IMR-90 (cell line): ENCODE measurements at regions not wholly inside any gene's neighbourhood (a gene's known extent, or its start where the extent isn't known, plus 50 kb on each side); places are given as distances from the start of the nearest gene placed in this dataset.

Experiments used
- ATAC-seq: fragments of 200-7000 bp; cut with Tn5 transposase; 2 replicates; pipeline ENCODE4 v1.9.1; 2020; ENCODE audit warnings: low read depth, mild to moderate bottlenecking, moderate library complexity
- BruUV-seq: library from RNA; stranded (reverse); fragments of 400-500 nt; replicated peaks from 2 replicates; lab custom pipeline; 2021; lab: Mats Ljungman, UMichigan
- CTCF ChIA-PET: fragments of 300-600 bp; formaldehyde crosslinking; extraction: SDS; loops from one replicate; lab custom pipeline; 2021; ENCODE audit warnings: antibody characterized with exemption; lab: Yijun Ruan, JAX
- POLR2A ChIA-PET: fragments of 300-600 bp; sonication (Branson Sonifier 250); formaldehyde crosslinking; loops from one replicate; lab custom pipeline; 2022; ENCODE audit warnings: antibody characterized with exemption; ENCODE audit not compliant: unreplicated experiment; lab: Charles Lee
- DNase-seq: peaks from one replicate; pipeline ENCODE4 v3.0.0; 2013
- H2AFZ ChIP-seq: replicated peaks from 2 replicates; pipeline ENCODE3; 2013; ENCODE audit warnings: low read length, mild to moderate bottlenecking; ENCODE audit not compliant: poor library complexity
- H2AK5ac ChIP-seq: 2 replicates; pipeline ENCODE4 v1.6.1; 2013; ENCODE audit warnings: low read depth, low read length, inconsistent platforms
- H2AK9ac ChIP-seq: replicated peaks from 2 replicates; pipeline ENCODE3; 2013; ENCODE audit warnings: mild to moderate bottlenecking, low read depth, low read length, moderate library complexity; ENCODE audit not compliant: poor library complexity
- H2BK120ac ChIP-seq: 2 replicates; pipeline ENCODE4 v1.6.1; 2013; ENCODE audit warnings: low read depth, low read length, inconsistent platforms
- H2BK15ac ChIP-seq: 3 replicates; pipeline ENCODE4 v1.6.1; 2013; ENCODE audit warnings: low read depth, low read length, inconsistent platforms
- H2BK20ac ChIP-seq: 2 replicates; pipeline ENCODE4 v1.6.1; 2013; ENCODE audit warnings: low read depth, mild to moderate bottlenecking, inconsistent platforms, low read length, moderate library complexity
- H2BK5ac ChIP-seq: 2 replicates; pipeline ENCODE4 v1.6.1; 2013; ENCODE audit warnings: mild to moderate bottlenecking, low read depth, low read length, inconsistent platforms; ENCODE audit not compliant: poor library complexity, severe bottlenecking
- H3K14ac ChIP-seq: replicated peaks from 2 replicates; pipeline ENCODE4 v1.6.1; 2013; ENCODE audit warnings: low read depth, low read length, inconsistent platforms
- H3K18ac ChIP-seq: 2 replicates; pipeline ENCODE4 v1.6.1; 2013; ENCODE audit warnings: low read depth, low read length, control low read depth
- H3K23ac ChIP-seq: 2 replicates; pipeline ENCODE4 v1.6.1; 2013; ENCODE audit warnings: low read depth, low read length, inconsistent platforms
- H3K27ac ChIP-seq: 2 replicates; pipeline ENCODE4 v1.5.1; 2013; ENCODE audit warnings: mild to moderate bottlenecking, control low read depth, low read length; ENCODE audit not compliant: insufficient read depth
- H3K27me3 ChIP-seq: 2 replicates; pipeline ENCODE4 v1.6.1; 2013; ENCODE audit warnings: low read length; ENCODE audit not compliant: control insufficient read depth, insufficient read depth
- H3K36me3 ChIP-seq: 2 replicates; pipeline ENCODE4 v1.6.1; 2013; ENCODE audit warnings: low read length, mixed read lengths; ENCODE audit not compliant: control insufficient read depth, insufficient read depth
- H3K4ac ChIP-seq: 2 replicates; pipeline ENCODE4 v1.6.1; 2013; ENCODE audit warnings: low read depth, low read length, inconsistent platforms
- H3K4me1 ChIP-seq: 2 replicates; pipeline ENCODE4 v1.6.1; 2013; ENCODE audit warnings: low read length, mixed read lengths; ENCODE audit not compliant: control insufficient read depth, insufficient read depth
- H3K4me2 ChIP-seq: 2 replicates; pipeline ENCODE4 v1.6.1; 2013; ENCODE audit warnings: low read depth, mild to moderate bottlenecking, control low read depth, low read length, moderate library complexity
- H3K4me3 ChIP-seq: 2 replicates; pipeline ENCODE4 v1.5.1; 2013; ENCODE audit warnings: low read depth, mild to moderate bottlenecking, control low read depth, low read length, moderate library complexity; ENCODE audit not compliant: insufficient read depth
- H3K56ac ChIP-seq: 2 replicates; pipeline ENCODE4 v1.6.1; 2013; ENCODE audit warnings: low read length, inconsistent platforms; ENCODE audit not compliant: insufficient read depth; ENCODE audit errors: extremely low read depth
- H3K79me1 ChIP-seq, 2 experiments: 2 replicates each; pipeline ENCODE4 v1.6.1; 2013; ENCODE audit warnings: low read length in 2 of 2, inconsistent platforms in 1 of 2, low read depth in 1 of 2
- H3K9ac ChIP-seq: 2 replicates; pipeline ENCODE4 v1.6.1; 2013; ENCODE audit warnings: low read depth, low read length, control low read depth
- H3K9me1 ChIP-seq: 2 replicates; pipeline ENCODE4 v1.6.1; 2013; ENCODE audit warnings: low read length, inconsistent platforms; ENCODE audit not compliant: insufficient read depth
- H3K9me3 ChIP-seq: 2 replicates; pipeline ENCODE4 v1.6.1; 2013; ENCODE audit warnings: low read length; ENCODE audit not compliant: control insufficient read depth, insufficient read depth
- H4K20me1 ChIP-seq: 2 replicates; pipeline ENCODE4 v1.6.1; 2013; ENCODE audit warnings: low read length, inconsistent platforms; ENCODE audit not compliant: insufficient read depth
- H4K5ac ChIP-seq: 2 replicates; pipeline ENCODE4 v1.6.1; 2013; ENCODE audit warnings: mild to moderate bottlenecking, low read depth, low read length, control low read depth
- H4K8ac ChIP-seq, 2 experiments: 2 replicates each; pipeline ENCODE4 v1.6.1; 2013; ENCODE audit warnings: low read depth in 2 of 2, low read length in 2 of 2, control low read depth in 1 of 2, inconsistent platforms in 1 of 2
- H4K91ac ChIP-seq: 2 replicates; pipeline ENCODE4 v1.6.1; 2013; ENCODE audit warnings: low read depth, low read length, inconsistent platforms; ENCODE audit not compliant: insufficient read depth
- BHLHE40 ChIP-seq: fragments of 150-350 bp; IDR thresholded peaks from 2 replicates; pipeline ENCODE4 v1.6.1; 2016; ENCODE audit warnings: mild to moderate bottlenecking, low read depth, low read length
- ELK1 ChIP-seq: fragments of 150-350 bp; IDR thresholded peaks from 2 replicates; pipeline ENCODE4 v1.6.1; 2016; ENCODE audit warnings: low read depth, mild to moderate bottlenecking, low read length, moderate library complexity, borderline replicate concordance
- FOS ChIP-seq: fragments of 150-350 bp; IDR thresholded peaks from 2 replicates; pipeline ENCODE4 v1.6.1; 2016; ENCODE audit warnings: low read depth, low read length
- MAFK ChIP-seq: IDR thresholded peaks from 2 replicates; pipeline ENCODE4 v1.6.1; 2012; ENCODE audit warnings: low read depth, low read length, improper control_type of control experiment
- MXI1 ChIP-seq: IDR thresholded peaks from 2 replicates; pipeline ENCODE4 v1.6.1; 2012; ENCODE audit warnings: low read depth, mild to moderate bottlenecking, low read length, moderate library complexity, borderline replicate concordance
- POLR2A ChIP-seq: IDR thresholded peaks from 2 replicates; pipeline ENCODE4 v1.6.1; 2012; ENCODE audit warnings: mild to moderate bottlenecking, low read depth, low read length
- RCOR1 ChIP-seq: IDR thresholded peaks from 2 replicates; pipeline ENCODE4 v1.6.1; 2012; ENCODE audit warnings: mild to moderate bottlenecking, low read length, improper control_type of control experiment; ENCODE audit not compliant: insufficient replicate concordance
- RFX5 ChIP-seq: IDR thresholded peaks from 2 replicates; pipeline ENCODE4 v1.8.0; 2012; ENCODE audit warnings: low read depth, mild to moderate bottlenecking, low read length, moderate library complexity
- SMC3 ChIP-seq: fragments of 150-350 bp; IDR thresholded peaks from 2 replicates; pipeline ENCODE4 v1.6.1; 2016; ENCODE audit warnings: low read depth, mild to moderate bottlenecking, antibody characterized with exemption, low read length, moderate library complexity
- WGBS, 2 experiments: methylation state at CpG; one replicate each; pipeline versions ENCODE4 v1.1.5 to v1.1.7; 2013; ENCODE audit warnings: missing lambda C conversion rate in 2 of 2; ENCODE audit not compliant: insufficient read length in 1 of 2; ENCODE audit errors: extremely low coverage in 2 of 2; 5-methylcytosine and 5-hydroxymethylcytosine counted together
- dilution Hi-C: fragments of 300-500 bp; cut with HindIII; formaldehyde crosslinking; loops from one replicate; pipeline ENCODE4 v1.14.3; 2018; ENCODE audit warnings: low sequenced_read_pairs; ENCODE audit not compliant: unreplicated experiment
- in situ Hi-C: fragments of 300-500 bp; cut with MboI; formaldehyde crosslinking; loops from 3 replicates; pipeline ENCODE4 v1.14.3; 2019; ENCODE audit warnings: low sequenced_read_pairs, inconsistent platforms, mixed read lengths
- intact Hi-C: fragments of 100-400 bp; cut with micrococcal nuclease; formaldehyde crosslinking; loops from 2 replicates; pipeline ENCODE4 v1.10.0; 2022
- TF ChIP-seq, protein P1 (sequence below): fragments of 150-350 bp; IDR thresholded peaks from 2 replicates; pipeline ENCODE4 v1.6.1; 2017; ENCODE audit warnings: mild to moderate bottlenecking, antibody characterized with exemption, low read length, low read depth

DNA sequence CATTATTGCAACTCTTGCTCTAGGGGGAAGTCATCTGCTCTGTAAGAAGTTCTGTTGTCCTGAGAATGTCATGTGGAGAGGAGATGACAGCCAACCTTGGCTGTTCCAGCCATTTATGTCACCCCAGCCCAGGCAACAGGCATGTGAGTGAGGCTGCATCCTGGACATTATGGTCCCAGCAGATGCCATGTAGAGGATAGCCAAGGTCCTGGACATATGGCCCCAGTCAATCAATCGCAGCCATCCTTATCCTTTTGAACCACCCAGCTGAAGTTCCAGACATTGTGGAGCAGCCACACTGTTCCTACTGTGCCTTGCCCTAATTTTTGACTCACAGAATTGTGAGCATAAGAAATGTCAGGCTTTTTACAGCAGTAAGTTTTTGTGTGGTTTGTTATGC is 84.9 kb downstream of the AVPR1A start:
- in situ Hi-C loops: loop anchor here (10.0 to 25.0 kb wide), 2 partner anchors 479 to 631 kb away; no protein-coding TSS in a partner anchor
- no peaks in the 10 kb centered on the region for H3K79me1 ChIP-seq
- H3K4me1 ChIP-seq: no peaks in the 10 kb centered on the region
- no peak overlapping the region for H2BK120ac ChIP-seq
- no peak overlapping the region for H2AFZ ChIP-seq
- H2AK9ac ChIP-seq: no peak overlapping the region
- no peak overlapping the region for H3K4me2 ChIP-seq
- H3K9ac ChIP-seq: no peak overlapping the region
- no peak overlapping the region for H3K56ac ChIP-seq
- H3K14ac ChIP-seq: no peak overlapping the region
- no peaks in the 10 kb centered on the region for H3K9me1 ChIP-seq
- H3K9me3 ChIP-seq: no peaks in the 10 kb centered on the region
- H3K36me3 ChIP-seq: no peaks in the 10 kb centered on the region
- peaks cover 4% of the 10 kb centered on the region; the same call in 1 of the 2 replicates for H3K27me3 ChIP-seq
- dilution Hi-C loops: no loop called here
- TF ChIP-seq SMC3 (no peak), RCOR1 (no peak), MAFK (no peak), POLR2A (no peak), FOS (no peak), ELK1 (no peak), MXI1 (no peak), BHLHE40 (no peak), RFX5 (no peak)
- TF ChIP-seq, protein P1, sequence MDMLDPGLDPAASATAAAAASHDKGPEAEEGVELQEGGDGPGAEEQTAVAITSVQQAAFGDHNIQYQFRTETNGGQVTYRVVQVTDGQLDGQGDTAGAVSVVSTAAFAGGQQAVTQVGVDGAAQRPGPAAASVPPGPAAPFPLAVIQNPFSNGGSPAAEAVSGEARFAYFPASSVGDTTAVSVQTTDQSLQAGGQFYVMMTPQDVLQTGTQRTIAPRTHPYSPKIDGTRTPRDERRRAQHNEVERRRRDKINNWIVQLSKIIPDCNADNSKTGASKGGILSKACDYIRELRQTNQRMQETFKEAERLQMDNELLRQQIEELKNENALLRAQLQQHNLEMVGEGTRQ: no peak
- H3K27ac ChIP-seq: no peak overlapping the region
- no peak overlapping the region for H4K8ac ChIP-seq
- H4K5ac ChIP-seq: no peak overlapping the region
- ATAC-seq: no peak
- no peak overlapping the region for H2BK5ac ChIP-seq
- intact Hi-C loops: loop anchor here (10.0 kb wide), 1 partner anchor 461 kb away; no protein-coding TSS in a partner anchor
- H3K4me3 ChIP-seq: no peak overlapping the region
- no peak overlapping the region for H2AK5ac ChIP-seq
- no peak overlapping the region for H2BK15ac ChIP-seq
- no peak overlapping the region for H2BK20ac ChIP-seq
- H4K91ac ChIP-seq: no peak overlapping the region
- WGBS, 2 experiments: no CpG with 5 or more reads among the region's 1 CpG
- no TSS peak for BruUV-seq
- H3K4ac ChIP-seq: no peak overlapping the region
- DNase-seq: no peak
- ChIA-PET POLR2A (no interaction called here), CTCF (no interaction called here)
- H3K18ac ChIP-seq: no peak overlapping the region
- no peak overlapping the region for H3K23ac ChIP-seq
- H4K20me1 ChIP-seq: no peaks in the 10 kb centered on the region
